Right lobe of liver (tissue), 6 donors: ENCODE measurements at regions not wholly inside any gene's neighbourhood (a gene's known extent, or its start where the extent isn't known, plus 50 kb on each side); places are given as distances from the start of the nearest gene placed in this dataset.

Experiments used
- ATAC-seq, 4 donors: fragments of 200-7000 bp; cut with Tn5 transposase; one replicate each; pipeline ENCODE4 v1.9.1; 2020; ENCODE audit warnings: mild to moderate bottlenecking in 4 of 4, moderate library complexity in 4 of 4
- DNase-seq, 3 donors: peaks; one replicate each; pipeline ENCODE4 v3.0.0-alpha.2; 2020
- H3K27ac ChIP-seq, 3 donors: fragments of 200-600 bp; one replicate each; pipeline ENCODE4 v1.8.0; 2022
- H3K27me3 ChIP-seq, 2 donors: fragments of 200-600 bp; one replicate each; pipeline ENCODE4 v1.8.0; 2022
- H3K36me3 ChIP-seq, 4 donors: fragments of 200-600 bp; sonication (generic) in 1 of 4; one replicate each; pipeline versions ENCODE4 v1.5.1 to v1.8.0; 2017 to 2022; ENCODE audit warnings: control low read depth in 1 of 4
- H3K4me1 ChIP-seq, 4 donors: fragments of 200-600 bp; sonication (generic) in 1 of 4; one replicate each; pipeline versions ENCODE4 v1.5.1 to v1.8.0; 2017 to 2022; ENCODE audit warnings: control low read depth in 1 of 4
- H3K4me3 ChIP-seq, 3 donors: fragments of 200-600 bp; one replicate each; pipeline ENCODE4 v1.8.0; 2022
- H3K9me3 ChIP-seq, 4 donors: fragments of 200-600 bp; sonication (generic) in 1 of 4; one replicate each; pipeline versions ENCODE4 v1.5.1 to v1.8.0; 2017 to 2022; ENCODE audit warnings: control low read depth in 1 of 4
- CTCF ChIP-seq, 4 donors: fragments of 200-600 bp in 3 of 4; fragments of 450-650 bp in 1 of 4; IDR thresholded peaks; one replicate each; pipeline versions ENCODE4 v1.5.1 to v1.8.0; 2016 to 2022; ENCODE audit warnings: antibody characterized with exemption in 4 of 4, mild to moderate bottlenecking in 2 of 4
- POLR2A ChIP-seq: fragments of 450-650 bp; IDR thresholded peaks from one replicate; pipeline ENCODE4 v1.6.1; 2017; ENCODE audit warnings: antibody characterized with exemption, mild to moderate bottlenecking
- WGBS: methylation state at CpG from one replicate; pipeline ENCODE4 v1.1.6; 2018; ENCODE audit warnings: low coverage, low lambda C conversion rate; ENCODE audit not compliant: insufficient coverage; ENCODE audit errors: missing lambda C conversion rate; 5-methylcytosine and 5-hydroxymethylcytosine counted together
- intact Hi-C, 2 donors: fragments of 100-400 bp; cut with DNase I; formaldehyde crosslinking; loops; one replicate each; pipeline versions ENCODE4 v1.11.2 to v1.14.1; 2022
- donor health status: DM: no; HTN: yes; CAD: no.
- donor health status: DM: no; HTN: no; CAD: no.
- donor health status: DM: no; HTN: no; CAD: no.
- donor health status: DM: no; HTN: yes; CAD: no.
- donor health status: DM: no; HTN: yes; CAD: no.

DNA sequence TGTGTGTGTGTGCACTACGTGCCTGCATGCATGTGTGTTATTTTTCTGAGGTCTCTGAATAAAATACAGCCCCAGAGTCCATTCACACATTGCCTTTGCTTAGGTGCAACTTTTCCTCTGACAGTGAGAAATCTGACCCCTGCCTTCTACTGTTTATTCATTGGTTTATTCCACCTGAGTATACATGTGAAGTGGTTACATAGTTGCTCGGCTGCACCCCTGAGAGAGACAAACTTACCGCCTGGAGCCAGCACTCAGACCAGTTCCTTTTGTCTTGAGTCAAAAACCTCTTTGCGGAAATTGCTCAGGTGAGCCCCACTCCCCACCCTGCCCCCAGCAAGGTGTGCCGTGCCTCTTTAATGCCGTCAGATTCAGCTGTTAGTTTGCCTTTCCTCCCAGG is 363.6 kb downstream of the BRD1 start:
- Histone ChIP-seq H3K27me3 (no peaks in the 10 kb centered on the region), H3K4me3 (no peak overlapping the region), H3K9me3 (no peaks in the 10 kb centered on the region), H3K27ac (no peak overlapping the region), H3K36me3 (no peaks in the 10 kb centered on the region), H3K4me1 (no peaks in the 10 kb centered on the region)
- intact Hi-C loops, result no loop called here
- DNase-seq (no peak), ATAC-seq (no peak)
- 49% methylated on average over 3 of the region's 6 CpGs for WGBS
- TF ChIP-seq POLR2A (no peak), CTCF (IDR thresholded peaks at IDR 0.05) (no peak)

DNA sequence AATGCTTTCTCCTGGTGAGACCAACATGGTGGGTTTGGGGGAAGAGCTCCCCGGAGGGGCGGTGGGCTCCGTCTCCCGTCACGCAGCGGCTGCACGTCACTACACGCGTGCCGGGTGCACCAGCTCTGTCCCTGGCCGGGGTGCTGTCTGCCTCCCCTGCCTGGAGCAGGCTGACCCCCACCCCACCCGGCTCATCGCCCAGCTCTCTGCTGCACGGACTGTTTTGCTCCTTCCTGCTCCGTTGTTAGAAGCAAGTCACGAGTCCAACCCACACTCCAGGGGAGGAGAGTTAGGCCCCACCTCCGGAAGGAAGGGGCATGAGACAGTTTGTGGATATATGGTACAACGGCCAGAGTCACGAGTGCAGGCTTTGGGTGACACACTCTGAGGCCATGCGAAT is 364.9 kb downstream of the BRD1 start:
- DNase-seq (no peak), ATAC-seq (peak; percentile 12 to 42 (median 22))
- intact Hi-C loops, result no loop called here
- H3K9me3 ChIP-seq, result no peaks in the 10 kb centered on the region
- TF ChIP-seq POLR2A (no peak), CTCF (IDR thresholded peaks at IDR 0.05) (no peak)
- 68% methylated on average over 7 of the region's 20 CpGs for WGBS
- no peaks in the 10 kb centered on the region for H3K36me3 ChIP-seq
- no peak overlapping the region for H3K4me3 ChIP-seq
- no peaks in the 10 kb centered on the region for H3K4me1 ChIP-seq
- no peak overlapping the region for H3K27ac ChIP-seq
- H3K27me3 ChIP-seq, result no peaks in the 10 kb centered on the region

DNA sequence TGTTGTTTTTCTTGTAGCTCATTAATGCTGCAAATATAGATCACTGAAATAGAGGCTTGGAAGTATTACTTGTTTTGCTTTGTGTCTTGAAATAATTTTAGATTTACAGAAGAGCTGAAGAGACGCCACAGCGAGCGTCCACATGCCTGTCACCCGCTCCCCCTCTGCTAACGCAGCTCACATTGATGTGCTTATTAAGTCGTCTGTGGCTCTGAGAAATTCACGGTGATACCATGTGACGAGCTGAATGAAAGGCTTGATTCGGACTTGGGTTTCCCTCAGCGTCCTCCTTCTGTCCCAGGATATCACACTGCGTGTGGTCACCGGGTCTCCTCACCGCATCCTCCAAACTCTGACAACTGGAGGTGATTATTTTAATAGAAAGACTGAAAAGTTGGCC is 365.4 kb downstream of the BRD1 start:
- DNase-seq, result no peak
- intact Hi-C loops, result no loop called here

GRCh38 chr22:49461674-49462073 is 366.0 kb downstream of the BRD1 start:
- intact Hi-C loops, result no loop called here
- Histone ChIP-seq H3K4me3 (no peak overlapping the region), H3K27me3 (no peaks in the 10 kb centered on the region), H3K36me3 (no peaks in the 10 kb centered on the region), H3K9me3 (no peaks in the 10 kb centered on the region), H3K27ac (no peak overlapping the region), H3K4me1 (no peaks in the 10 kb centered on the region)
- no peak for TF ChIP-seq CTCF (IDR thresholded peaks at IDR 0.05)
- no peak for TF ChIP-seq POLR2A
- WGBS, result 73% methylated on average over 11 of the region's 19 CpGs
- ATAC-seq (no peak), DNase-seq (no peak)

More for the DNA sequence above, 365.4 kb downstream of the BRD1 start:
- no peaks in the 10 kb centered on the region for H3K9me3 ChIP-seq
- WGBS, result 61% methylated on average over 12 of the region's 13 CpGs
- H3K27me3 ChIP-seq, result no peaks in the 10 kb centered on the region
- H3K27ac ChIP-seq, result no peak overlapping the region
- no peak overlapping the region for H3K4me3 ChIP-seq
- H3K4me1 ChIP-seq, result no peaks in the 10 kb centered on the region
- no peak for ATAC-seq
- TF ChIP-seq POLR2A (no peak), CTCF (IDR thresholded peaks at IDR 0.05) (no peak)
- no peaks in the 10 kb centered on the region for H3K36me3 ChIP-seq
